ENCODE measurements at regions not wholly inside any gene's neighbourhood (a gene's known extent, or its start where the extent isn't known, plus 50 kb on each side); places are given as distances from the start of the nearest gene placed in this dataset.

GRCh38 chr13:80844164-80844563 lies 503.2 kb upstream of the SPRY2 start (continued):
- no peak for TF ChIP-seq ZNF462 (CRISPR knock-in tag; IDR thresholded peaks at IDR 0.05)

GRCh38 chr13:80841414-80841813 lies 500.5 kb upstream of the SPRY2 start:
- ATAC-seq, result no peak
- TF ChIP-seq JUNB (IDR thresholded peaks at IDR 0.05; ENCODE audit: unreplicated experiment) (no peak), ZNF114 (CRISPR knock-in tag; IDR thresholded peaks at IDR 0.05) (no peak), EZH2phosphoT487 (IDR thresholded peaks at IDR 0.05; ENCODE audit: unreplicated experiment) (no peak), POLR2AphosphoS5 (IDR thresholded peaks at IDR 0.05; ENCODE audit: low read depth) (no peak), ZNF331 (CRISPR knock-in tag; IDR thresholded peaks at IDR 0.05; ENCODE audit: low read depth) (no peak), EZH2 (IDR thresholded peaks at IDR 0.05; ENCODE audit: low read depth, unreplicated experiment) (no peak), ZNF462 (CRISPR knock-in tag; IDR thresholded peaks at IDR 0.05) (no peak), STAT1 (IDR thresholded peaks at IDR 0.05; ENCODE audit: unreplicated experiment) (no peak), CTCF (conservative IDR thresholded peaks at IDR 0.05; ENCODE audit: low read depth in 2 of 2) (no peak)

More at GRCh38 chr13:80841414-80841813, 500.5 kb upstream of the SPRY2 start:
- Histone ChIP-seq H2AFZ (no peak overlapping the region), H3K4me3 (no peak overlapping the region), H4K20me1 (replicated peaks; ENCODE audit: insufficient read depth) (no peaks in the 10 kb centered on the region), H3K9me2 (ENCODE audit: insufficient read depth) (no peaks in the 10 kb centered on the region), H3K79me2 (replicated peaks; ENCODE audit: insufficient read depth) (no peaks in the 10 kb centered on the region), H3K4me2 (no peak overlapping the region), H3K4me1 (ENCODE audit: insufficient read depth) (peaks cover 24% of the 10 kb centered on the region), H3K27me3 (ENCODE audit: insufficient read depth) (no peaks in the 10 kb centered on the region), H3K36me3 (ENCODE audit: insufficient read depth) (no peaks in the 10 kb centered on the region), H3F3A (replicated peaks; ENCODE audit: low read depth) (no peaks in the 10 kb centered on the region), H3K27ac (ENCODE audit: low read depth) (no peak overlapping the region)
- Mint-ChIP-seq H3K27ac (no peak overlapping the region), H3K9me3 (peaks cover 17% of the 10 kb centered on the region), H3K4me3 (no peak overlapping the region), H3K27me3 (ENCODE audit: insufficient read depth, low read depth, poor library complexity) (no peaks in the 10 kb centered on the region), H3K4me1 (peaks cover 8% of the 10 kb centered on the region; the same call in 2 of the 3 replicates), H3K36me3 (ENCODE audit: low read depth) (peaks cover 14% of the 10 kb centered on the region)
- DNase-seq (ENCODE audit: low spot score), result no peak
